T-helper 9 cell (primary cell): ENCODE measurements at regions not wholly inside any gene's neighbourhood (a gene's known extent, or its start where the extent isn't known, plus 50 kb on each side); places are given as distances from the start of the nearest gene placed in this dataset.
"Not testable (repeated sequence)": the region's sequence is repeated elsewhere in the genome, so short reads cannot be mapped to it uniquely, and the experiment has no call there.

Experiments used
- DNase-seq: peaks from one replicate; pipeline ENCODE4 v3.0.0-alpha.2; 2020

- no peak for DNase-seq
Measured at GRCh38 chr7:65317372-65317771, 56.3 kb upstream of the ZNF92 start.

DNA sequence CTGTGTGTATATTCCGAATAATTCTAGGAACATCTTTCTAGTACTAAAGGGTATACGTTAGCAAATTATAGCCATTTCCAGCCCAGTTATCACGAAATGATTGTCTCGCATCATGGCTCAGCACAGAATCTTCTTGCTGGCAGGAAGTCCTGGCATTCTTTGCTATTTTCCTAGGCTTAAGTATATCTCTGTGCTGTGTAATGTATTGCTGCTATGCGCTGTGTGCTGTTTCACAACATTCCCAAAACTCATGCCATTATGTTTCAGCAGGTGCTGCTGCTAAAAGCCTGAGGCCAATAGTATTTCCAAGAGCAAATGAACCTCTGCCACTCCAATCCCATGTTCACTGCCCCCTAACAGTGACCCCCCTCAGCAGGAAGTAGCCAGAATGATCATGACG is 62.9 kb upstream of the ZNF92 start:
- DNase-seq, result no peak

GRCh38 chr7:65308300-65308678 is 65.4 kb upstream of the ZNF92 start:
- no peak for DNase-seq

DNA sequence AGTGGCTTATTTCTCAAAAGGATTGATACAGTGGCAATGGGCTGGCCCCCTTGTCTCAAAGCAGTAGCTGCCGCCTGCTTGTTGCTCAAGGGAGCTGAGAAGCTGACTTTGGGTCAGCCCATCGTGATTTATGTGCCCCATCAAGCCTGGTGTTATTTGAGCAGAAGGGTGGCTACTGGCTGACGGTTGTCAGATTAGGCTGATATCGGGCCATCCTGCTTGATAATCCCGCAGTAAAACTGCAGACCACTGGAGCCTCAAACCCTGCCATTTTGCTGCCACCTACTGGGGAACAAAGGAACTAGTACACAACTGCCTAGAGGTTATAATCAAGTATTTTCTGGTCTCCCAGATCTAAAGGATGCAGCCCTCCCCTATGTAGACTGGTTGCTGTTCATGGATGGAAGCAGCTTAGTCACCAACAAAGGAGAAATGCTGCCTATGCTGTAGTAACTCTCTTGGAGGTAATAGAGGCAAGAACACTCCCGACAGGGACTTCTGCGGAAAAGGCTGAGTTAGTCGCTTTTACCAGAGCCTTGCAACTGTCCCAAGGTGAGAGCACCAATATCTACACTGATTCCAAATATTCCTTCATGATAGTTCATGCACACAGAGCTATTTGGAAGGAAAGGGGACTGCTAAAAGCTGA is 65.9 kb upstream of the ZNF92 start:
- peak; percentile 12 for DNase-seq

DNA sequence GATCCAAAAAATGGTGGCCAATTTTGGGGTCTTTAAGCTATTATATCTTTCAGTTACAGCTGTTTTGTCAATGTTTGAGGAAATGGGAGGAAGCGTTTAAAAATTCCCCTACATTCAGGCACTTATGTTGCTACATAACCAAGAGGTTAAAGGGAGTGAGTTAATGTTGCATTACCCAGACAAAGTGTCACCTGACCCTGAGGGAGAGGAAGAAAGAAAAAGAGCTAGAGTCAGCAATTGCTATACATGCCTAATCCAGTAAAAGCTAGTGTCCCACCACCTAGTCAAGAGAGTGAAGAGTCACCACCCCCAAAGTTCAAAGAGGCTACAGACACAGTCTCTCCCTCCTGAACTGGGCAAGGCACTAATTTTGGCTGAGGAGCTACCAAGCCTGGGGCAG is 69.5 kb upstream of the ZNF92 start:
- no peak for DNase-seq

DNA sequence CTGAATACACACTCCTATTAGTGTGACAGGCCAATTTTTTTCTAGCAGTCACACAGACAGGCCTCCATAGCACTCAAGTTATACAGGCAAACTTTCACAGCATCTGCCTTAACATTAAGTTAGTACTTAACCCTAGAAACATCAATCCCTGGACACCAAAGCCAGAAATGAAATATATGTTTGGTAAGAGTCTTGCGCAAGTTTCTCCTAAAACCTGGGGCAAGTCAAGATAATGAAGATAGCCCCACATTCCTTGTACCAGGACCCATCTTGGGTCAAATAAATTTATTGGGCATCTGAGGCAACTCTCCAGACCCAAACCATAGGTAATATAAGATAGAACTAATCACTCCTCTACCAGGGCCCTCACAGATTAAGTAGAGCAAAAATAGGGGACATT is 70.8 kb upstream of the ZNF92 start:
- DNase-seq, result no peak

- no peak for DNase-seq
Measured at GRCh38 chr7:65301007-65301406, 72.6 kb upstream of the ZNF92 start.

DNA sequence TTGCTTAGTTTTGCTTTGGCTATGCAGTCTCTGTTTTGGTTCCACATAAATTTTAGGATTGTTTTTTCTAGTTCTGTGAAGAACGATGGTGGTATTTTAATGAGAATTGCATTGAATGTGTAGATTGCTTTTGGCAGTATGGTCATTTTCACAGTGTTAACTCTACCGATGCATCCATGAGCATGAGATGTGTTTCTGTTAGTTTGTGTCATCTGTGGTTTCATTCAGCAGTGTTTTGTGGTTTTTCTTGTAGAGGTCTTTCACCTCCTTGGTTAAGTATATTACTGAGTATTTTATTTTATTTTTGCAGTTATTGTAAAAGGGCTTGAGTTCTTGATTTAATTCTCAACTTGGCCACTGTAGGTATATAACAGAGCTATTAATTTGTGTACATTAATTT is 78.2 kb upstream of the ZNF92 start:
- no peak for DNase-seq

DNA sequence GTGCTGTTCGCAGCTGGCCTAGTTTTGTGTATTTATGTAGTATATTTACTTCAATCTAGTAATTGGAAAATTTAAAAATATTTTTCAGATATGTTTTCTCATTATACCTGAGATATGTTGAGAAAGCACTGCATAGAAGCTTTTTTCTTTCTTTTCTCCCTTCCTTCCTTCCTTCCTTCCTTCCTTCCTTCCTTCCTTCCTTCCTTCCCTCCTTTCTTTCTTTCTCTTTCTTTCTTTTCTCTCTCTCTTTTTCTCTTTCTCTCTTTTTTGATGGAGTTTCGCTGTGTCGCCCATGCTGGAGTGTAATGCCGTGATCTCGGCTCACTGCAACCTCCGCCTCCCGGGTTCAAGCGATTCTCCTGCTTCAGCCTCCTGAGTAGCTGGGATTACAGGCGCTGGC is 83.3 kb upstream of the ZNF92 start:
- DNase-seq, result not testable (repeated sequence)

DNA sequence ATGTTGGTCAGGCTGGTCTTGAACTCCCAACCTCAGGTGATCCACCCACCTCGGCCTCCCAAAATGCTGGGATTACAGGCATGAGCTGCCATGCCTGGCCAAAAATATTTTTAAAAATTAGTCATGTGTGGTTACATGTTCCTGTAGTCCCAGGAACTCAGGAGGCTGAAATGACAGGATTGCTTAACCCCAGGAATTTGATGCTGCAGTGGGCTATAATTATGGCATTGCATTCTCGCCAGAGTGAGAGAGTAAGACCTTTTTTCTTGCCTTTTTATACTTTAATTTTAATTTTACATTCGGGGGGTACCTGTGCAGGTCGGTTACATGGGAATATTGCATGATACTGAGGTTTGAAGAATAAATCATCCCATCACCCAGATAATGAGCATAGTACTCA is 86.6 kb upstream of the ZNF92 start:
- DNase-seq, result no peak

DNA sequence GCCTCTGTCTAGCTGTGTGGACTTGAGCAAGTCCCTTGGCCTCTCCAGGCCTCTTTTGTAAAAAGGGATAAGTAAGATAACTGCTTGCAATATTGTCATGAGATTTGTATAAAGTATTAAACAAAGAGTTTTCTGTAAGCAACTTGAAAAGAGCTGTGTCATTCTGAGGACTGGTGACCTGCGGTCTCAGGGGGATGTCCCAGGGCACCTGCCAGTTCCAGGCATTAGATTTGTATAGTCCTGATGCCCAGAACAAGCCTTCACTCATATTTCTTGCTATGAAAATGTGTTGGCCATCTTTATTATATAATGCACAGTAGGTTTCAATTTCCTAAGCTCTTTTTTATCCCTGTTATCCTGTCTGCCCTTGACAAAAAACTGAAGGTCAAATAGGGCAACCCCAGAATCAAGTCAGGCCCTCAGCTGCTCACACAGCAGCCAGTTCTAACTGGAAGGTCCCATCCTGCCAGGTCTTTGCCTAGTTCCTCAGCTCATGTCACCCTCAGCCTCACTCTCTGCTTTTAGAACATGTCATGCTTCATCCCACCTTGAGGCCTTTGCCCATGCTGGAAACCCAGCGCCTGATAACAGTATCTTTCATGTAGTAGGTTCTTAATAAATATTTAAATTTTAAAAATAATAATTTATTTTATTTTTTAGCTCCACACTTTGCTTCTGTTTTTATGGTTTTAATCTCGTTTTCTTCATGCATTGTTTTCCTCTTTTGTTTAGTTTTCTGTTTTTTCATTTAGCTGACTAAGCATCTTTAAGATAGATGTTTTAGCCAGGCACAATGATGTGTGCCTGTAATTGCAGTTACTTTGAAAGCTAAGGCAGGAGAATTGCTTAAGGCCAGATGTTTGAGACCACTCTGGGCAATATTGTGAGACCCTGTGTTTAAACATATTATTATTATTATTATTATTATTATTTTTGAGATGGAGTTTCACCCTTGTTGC is 87.5 kb upstream of the ZNF92 start:
- no peak for DNase-seq

DNA sequence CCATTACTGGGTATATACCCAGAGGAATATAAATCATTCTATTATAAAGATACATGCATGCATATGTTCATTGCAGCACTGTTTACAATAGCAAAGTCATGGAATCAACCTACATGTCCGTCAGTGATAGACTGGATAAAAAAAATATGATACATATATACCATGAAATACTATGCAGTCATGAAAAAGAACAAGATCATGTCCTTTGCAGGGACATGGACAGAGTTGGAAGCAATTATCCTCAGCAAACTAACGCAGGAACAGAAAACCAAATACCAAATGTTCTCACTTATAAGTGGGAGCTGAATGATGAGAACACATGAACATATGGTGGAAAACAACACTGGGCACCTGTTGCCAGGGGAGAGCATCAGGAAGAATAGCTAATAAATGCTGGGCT is 88.4 kb upstream of the ZNF92 start:
- DNase-seq, result not testable (repeated sequence)

DNA sequence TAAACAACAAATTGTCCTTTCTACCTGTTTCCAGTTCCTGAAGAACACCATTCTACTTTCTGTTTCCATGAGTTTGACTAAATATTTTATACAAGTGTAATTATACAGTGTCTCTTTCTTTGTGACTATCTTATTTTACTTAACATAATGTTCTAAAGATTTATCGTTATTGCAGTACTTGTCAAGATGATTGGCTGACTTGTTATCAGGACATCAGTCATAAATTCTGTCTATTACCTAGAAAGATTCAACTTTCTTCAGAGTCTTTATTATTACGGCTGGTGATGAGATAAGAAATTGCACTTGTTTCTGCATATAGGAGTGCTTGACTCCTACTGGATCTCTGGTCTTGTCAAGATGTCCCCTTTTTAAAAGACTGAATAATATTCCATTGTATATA is 93.9 kb upstream of the ZNF92 start:
- no peak for DNase-seq

DNA sequence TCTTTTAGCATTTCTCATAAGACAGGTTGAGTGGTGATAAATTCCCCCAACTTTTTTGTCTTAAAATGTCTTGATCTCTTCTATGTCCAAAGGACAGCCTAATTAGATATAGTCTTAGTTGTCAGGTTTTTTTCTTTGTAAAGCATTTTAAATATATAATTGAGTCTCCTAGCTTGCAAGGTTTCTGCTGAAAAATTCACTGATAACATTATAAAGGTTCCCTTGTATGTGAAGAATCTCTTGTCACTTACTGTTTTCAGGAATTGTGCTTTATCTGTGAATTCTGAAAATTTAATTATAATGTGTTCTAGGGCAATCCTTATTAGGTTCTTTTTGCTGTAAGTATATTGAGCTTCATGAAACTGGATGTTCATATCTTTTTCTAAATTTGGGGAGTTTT is 96.8 kb upstream of the ZNF92 start:
- DNase-seq, result no peak

GRCh38 chr7:65271502-65271901 is 102.2 kb upstream of the ZNF92 start:
- not testable (repeated sequence) for DNase-seq

GRCh38 chr7:65269150-65269856 is 104.4 kb upstream of the ZNF92 start:
- no peak for DNase-seq

DNA sequence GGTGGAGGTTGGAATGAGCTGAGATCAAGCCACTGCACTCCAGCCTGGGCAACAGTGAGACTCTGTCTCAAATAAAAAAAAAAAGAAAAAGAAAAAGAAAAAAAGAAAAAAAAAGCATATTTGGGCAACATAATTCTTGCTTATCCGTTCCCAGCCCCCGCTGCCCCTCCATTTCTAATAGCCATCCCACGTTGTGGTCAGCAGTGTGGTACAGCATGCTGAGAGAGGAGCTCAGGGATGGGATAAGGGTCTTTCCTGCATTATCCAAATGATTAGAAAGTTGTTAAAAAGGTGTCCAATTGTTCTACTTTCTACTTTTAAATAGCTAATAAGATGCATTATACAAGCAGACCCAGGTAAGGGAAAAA is 104.9 kb upstream of the ZNF92 start:
- no peak for DNase-seq

DNA sequence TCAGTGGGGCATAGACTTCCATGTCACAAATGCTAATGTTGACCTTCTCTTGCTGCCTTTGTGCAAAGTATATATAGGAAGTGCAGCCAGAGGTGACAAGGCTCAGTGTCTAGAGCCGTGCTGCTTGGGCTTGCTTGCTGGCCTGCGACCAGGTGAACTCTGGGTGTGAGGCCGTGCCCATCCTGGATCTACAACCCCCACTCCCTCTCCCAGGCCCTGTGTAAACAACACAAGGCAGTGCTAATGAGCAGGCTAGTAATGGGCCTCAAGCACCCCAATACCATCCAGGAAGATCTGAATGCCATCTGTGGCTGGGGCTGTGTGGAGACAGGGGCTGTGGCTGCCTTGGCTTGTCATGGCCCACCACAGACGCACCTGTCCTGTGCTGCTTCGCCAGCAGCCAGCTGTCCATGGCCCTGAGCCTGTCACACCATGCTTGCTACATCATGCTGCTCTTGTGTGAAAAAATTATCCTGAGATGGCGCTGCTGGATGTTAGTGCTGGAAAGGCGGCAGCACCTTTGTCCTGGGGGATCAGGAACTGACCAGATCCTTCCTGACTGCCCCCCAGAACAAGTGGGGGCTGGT is 107.6 kb upstream of the ZNF92 start:
- DNase-seq, result no peak

- DNase-seq, result no peak
Measured at GRCh38 chr7:65264258-65264657, 109.4 kb upstream of the ZNF92 start.

DNA sequence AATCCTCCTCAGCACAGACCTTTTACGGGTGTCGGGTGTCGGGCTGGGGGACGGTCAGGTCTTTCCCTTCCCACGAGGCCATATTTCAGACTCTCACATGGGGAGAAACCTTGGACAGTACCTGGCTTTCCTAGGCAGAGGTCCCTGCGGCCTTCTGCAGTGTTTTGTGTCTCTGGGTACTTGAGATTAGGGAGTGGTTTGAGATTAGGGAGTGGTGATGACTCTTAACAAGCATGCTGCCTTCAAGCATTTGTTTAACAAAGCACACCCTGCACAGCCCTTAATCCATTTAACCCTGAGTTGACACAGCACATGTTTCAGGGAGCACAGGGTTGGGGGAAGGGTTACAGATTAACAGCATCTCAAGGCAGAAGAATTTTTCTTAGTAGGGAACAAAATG is 113.0 kb upstream of the ZNF92 start:
- DNase-seq, result not testable (repeated sequence)

GRCh38 chr7:65259864-65260525 is 113.7 kb upstream of the ZNF92 start:
- DNase-seq, result not testable (repeated sequence)

DNA sequence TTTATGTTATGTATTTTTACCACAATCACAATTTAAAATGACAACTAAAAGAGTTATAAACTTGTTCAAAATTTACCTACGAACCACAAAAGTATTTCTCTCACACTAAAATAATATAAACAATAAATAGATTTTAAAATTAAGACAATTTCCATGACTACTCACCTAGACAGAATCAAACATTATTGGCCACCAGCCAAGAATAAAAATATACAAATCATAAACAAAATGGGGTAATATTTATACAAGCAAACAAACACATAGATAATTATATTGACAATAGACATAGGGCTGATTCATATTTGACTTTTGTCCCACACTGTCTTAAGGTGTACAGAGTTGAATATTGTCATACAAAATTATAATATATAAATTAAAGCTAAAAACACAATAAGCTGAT is 119.6 kb upstream of the ZNF92 start:
- no peak for DNase-seq
